Lower leg skin (tissue), 3 donors: ENCODE measurements at regions not wholly inside any gene's neighbourhood (a gene's known extent, or its start where the extent isn't known, plus 50 kb on each side); places are given as distances from the start of the nearest gene placed in this dataset.

Experiments used
- POLR2A ChIP-seq, 2 donors: fragments of 450-650 bp; IDR thresholded peaks; one replicate each; pipeline ENCODE4 v1.6.1; 2016 to 2017; ENCODE audit warnings: antibody characterized with exemption in 2 of 2, mild to moderate bottlenecking in 1 of 2, moderate library complexity in 1 of 2
- TF ChIP-seq, protein P1 (sequence below), 3 donors: fragments of 450-650 bp; IDR thresholded peaks; one replicate each; pipeline ENCODE4 v1.5.1; 2016; ENCODE audit warnings: antibody characterized with exemption in 3 of 3, mild to moderate bottlenecking in 3 of 3, moderate library complexity in 2 of 3

DNA sequence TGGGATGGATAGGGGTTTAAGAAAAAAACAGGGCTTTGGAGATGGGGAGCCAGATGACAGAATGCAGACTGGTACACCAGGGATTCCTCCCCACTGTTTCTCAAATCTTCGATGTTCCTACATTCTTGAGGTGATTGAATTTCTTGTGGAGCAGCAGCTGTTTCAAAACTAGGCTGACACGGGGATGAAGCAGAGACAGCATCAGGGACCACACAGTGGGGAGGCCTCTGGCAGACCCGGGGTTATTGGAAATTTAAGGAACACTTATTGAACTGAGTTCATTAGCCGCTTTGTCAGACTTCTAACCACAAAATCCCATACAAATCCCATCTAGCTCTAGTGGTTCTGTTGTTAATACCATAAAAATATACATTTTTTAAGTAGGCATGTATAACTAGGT, 621.4 kb upstream of the GBE1 start:
- TF ChIP-seq, protein P1, sequence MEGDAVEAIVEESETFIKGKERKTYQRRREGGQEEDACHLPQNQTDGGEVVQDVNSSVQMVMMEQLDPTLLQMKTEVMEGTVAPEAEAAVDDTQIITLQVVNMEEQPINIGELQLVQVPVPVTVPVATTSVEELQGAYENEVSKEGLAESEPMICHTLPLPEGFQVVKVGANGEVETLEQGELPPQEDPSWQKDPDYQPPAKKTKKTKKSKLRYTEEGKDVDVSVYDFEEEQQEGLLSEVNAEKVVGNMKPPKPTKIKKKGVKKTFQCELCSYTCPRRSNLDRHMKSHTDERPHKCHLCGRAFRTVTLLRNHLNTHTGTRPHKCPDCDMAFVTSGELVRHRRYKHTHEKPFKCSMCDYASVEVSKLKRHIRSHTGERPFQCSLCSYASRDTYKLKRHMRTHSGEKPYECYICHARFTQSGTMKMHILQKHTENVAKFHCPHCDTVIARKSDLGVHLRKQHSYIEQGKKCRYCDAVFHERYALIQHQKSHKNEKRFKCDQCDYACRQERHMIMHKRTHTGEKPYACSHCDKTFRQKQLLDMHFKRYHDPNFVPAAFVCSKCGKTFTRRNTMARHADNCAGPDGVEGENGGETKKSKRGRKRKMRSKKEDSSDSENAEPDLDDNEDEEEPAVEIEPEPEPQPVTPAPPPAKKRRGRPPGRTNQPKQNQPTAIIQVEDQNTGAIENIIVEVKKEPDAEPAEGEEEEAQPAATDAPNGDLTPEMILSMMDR (IDR thresholded peaks at IDR 0.05) = no peak
- no peak for TF ChIP-seq POLR2A (IDR thresholded peaks at IDR 0.05)
